Prostate gland (tissue), 2 donors: ENCODE measurements at regions not wholly inside any gene's neighbourhood (a gene's known extent, or its start where the extent isn't known, plus 50 kb on each side); places are given as distances from the start of the nearest gene placed in this dataset.

ENCODE experiments used
- DNase-seq: peaks from one replicate; pipeline ENCODE4 v3.0.0-alpha.2; 2019; ENCODE audit warnings: low spot score
- H3K27ac ChIP-seq, 2 donors: fragments of 200-600 bp; sonication (generic); 2 replicates each; pipeline ENCODE4 v1.5.1; 2017 to 2019
- H3K27me3 ChIP-seq: fragments of 200-600 bp; sonication (generic); replicated peaks from 2 replicates; pipeline ENCODE4 v1.5.1; 2019; ENCODE audit not compliant: insufficient read depth
- H3K36me3 ChIP-seq, 2 donors: fragments of 200-600 bp; sonication (generic); 1 replicate in 1 of 2; 2 replicates in 1 of 2; pipeline versions ENCODE4 v1.5.1 to v1.8.1; 2017 to 2019
- H3K4me1 ChIP-seq: fragments of 200-600 bp; sonication (generic); replicated peaks from 2 replicates; pipeline ENCODE4 v1.5.1; 2019
- H3K4me3 ChIP-seq, 2 donors: fragments of 200-600 bp; sonication (generic); 2 replicates each; pipeline ENCODE4 v1.5.1; 2017 to 2019
- H3K9me3 ChIP-seq: fragments of 200-600 bp; sonication (generic); 2 replicates; pipeline ENCODE4 v1.5.1; 2017
- CTCF ChIP-seq, 4 experiments: fragments of 200-600 bp in 2 of 4; fragments of 450-650 bp in 2 of 4; sonication (generic) in 2 of 4; IDR thresholded peaks; 1 replicate in 3 of 4; 2 replicates in 1 of 4; pipeline ENCODE4 v1.5.1; 2016 to 2019; ENCODE audit warnings: antibody characterized with exemption in 4 of 4, mild to moderate bottlenecking in 2 of 4, moderate library complexity in 2 of 4
- POLR2A ChIP-seq: fragments of 450-650 bp; IDR thresholded peaks from one replicate; pipeline ENCODE4 v1.6.1; 2016; ENCODE audit warnings: antibody characterized with exemption, mild to moderate bottlenecking
- POLR2AphosphoS5 ChIP-seq: sonication (generic); formaldehyde crosslinking; IDR thresholded peaks from one replicate; pipeline ENCODE4 v1.6.1; 2017; ENCODE audit warnings: antibody characterized with exemption
- WGBS: methylation state at CpG from one replicate; pipeline ENCODE4 v1.1.5; 2018; 5-methylcytosine and 5-hydroxymethylcytosine counted together
- intact Hi-C: fragments of 100-400 bp; cut with DNase I; formaldehyde crosslinking; loops from one replicate; pipeline ENCODE4 v1.14.2; 2022

GRCh38 chr10:6769704-6770417 is 189.8 kb upstream of the PRKCQ start:
- TF ChIP-seq POLR2A = no peak
- no peak for TF ChIP-seq POLR2AphosphoS5
- TF ChIP-seq CTCF (IDR thresholded peaks at IDR 0.05) = no peak
- Histone ChIP-seq H3K36me3 (no peaks in the 10 kb centered on the region), H3K4me3 (no peak overlapping the region), H3K27ac (no peak overlapping the region), H3K4me1 (no peaks in the 10 kb centered on the region), H3K9me3 (no peaks in the 10 kb centered on the region), H3K27me3 (no peaks in the 10 kb centered on the region)
- WGBS = 93% methylated on average over 6 of the region's 6 CpGs
- intact Hi-C loops = no loop called here
- DNase-seq = no peak

GRCh38 chr10:6766131-6766801 is 186.2 kb upstream of the PRKCQ start:
- no peak for TF ChIP-seq POLR2A
- TF ChIP-seq POLR2AphosphoS5 = no peak
- no peak for TF ChIP-seq CTCF (IDR thresholded peaks at IDR 0.05)
- H3K4me1 ChIP-seq = no peaks in the 10 kb centered on the region
- H3K9me3 ChIP-seq = no peaks in the 10 kb centered on the region
- WGBS = 44% methylated on average over 11 of the region's 11 CpGs
- intact Hi-C loops = no loop called here
- no peak overlapping the region for H3K27ac ChIP-seq
- no peak overlapping the region for H3K4me3 ChIP-seq
- H3K36me3 ChIP-seq = no peaks in the 10 kb centered on the region
- no peak for DNase-seq
- H3K27me3 ChIP-seq = no peaks in the 10 kb centered on the region

GRCh38 chr10:6763423-6763822 is 183.3 kb upstream of the PRKCQ start:
- 51% methylated on average over 6 of the region's 6 CpGs for WGBS
- Histone ChIP-seq H3K27me3 (no peaks in the 10 kb centered on the region), H3K9me3 (no peaks in the 10 kb centered on the region), H3K36me3 (no peaks in the 10 kb centered on the region), H3K27ac (no peak overlapping the region), H3K4me1 (no peaks in the 10 kb centered on the region), H3K4me3 (no peak overlapping the region)
- no peak for DNase-seq
- TF ChIP-seq CTCF (IDR thresholded peaks at IDR 0.05) (no peak), POLR2AphosphoS5 (no peak), POLR2A (no peak)
- intact Hi-C loops = no loop called here

- Histone ChIP-seq H3K36me3 (no peaks in the 10 kb centered on the region), H3K4me3 (no peak overlapping the region), H3K4me1 (no peaks in the 10 kb centered on the region), H3K27me3 (no peaks in the 10 kb centered on the region), H3K9me3 (no peaks in the 10 kb centered on the region), H3K27ac (no peak overlapping the region)
- WGBS = 54% methylated on average over 5 of the region's 5 CpGs
- intact Hi-C loops = no loop called here
- no peak for DNase-seq
- no peak for TF ChIP-seq POLR2AphosphoS5
- TF ChIP-seq POLR2A = no peak
- no peak for TF ChIP-seq CTCF (IDR thresholded peaks at IDR 0.05)
Measured at GRCh38 chr10:6763001-6763400, 182.9 kb upstream of the PRKCQ start.

- no peak overlapping the region for H3K27ac ChIP-seq
- H3K9me3 ChIP-seq = no peaks in the 10 kb centered on the region
- no peaks in the 10 kb centered on the region for H3K27me3 ChIP-seq
- DNase-seq = no peak
- no peaks in the 10 kb centered on the region for H3K4me1 ChIP-seq
- intact Hi-C loops = no loop called here
- WGBS = 95% methylated on average over 1 of the region's 1 CpG
- TF ChIP-seq CTCF (IDR thresholded peaks at IDR 0.05) = no peak
- TF ChIP-seq POLR2AphosphoS5 = no peak
- no peak for TF ChIP-seq POLR2A
- H3K36me3 ChIP-seq = no peaks in the 10 kb centered on the region
- no peak overlapping the region for H3K4me3 ChIP-seq
Measured at GRCh38 chr10:6759961-6760360, 179.9 kb upstream of the PRKCQ start.
